ENCODE measurements at regions not wholly inside any gene's neighbourhood (a gene's known extent, or its start where the extent isn't known, plus 50 kb on each side); places are given as distances from the start of the nearest gene placed in this dataset.

DNA sequence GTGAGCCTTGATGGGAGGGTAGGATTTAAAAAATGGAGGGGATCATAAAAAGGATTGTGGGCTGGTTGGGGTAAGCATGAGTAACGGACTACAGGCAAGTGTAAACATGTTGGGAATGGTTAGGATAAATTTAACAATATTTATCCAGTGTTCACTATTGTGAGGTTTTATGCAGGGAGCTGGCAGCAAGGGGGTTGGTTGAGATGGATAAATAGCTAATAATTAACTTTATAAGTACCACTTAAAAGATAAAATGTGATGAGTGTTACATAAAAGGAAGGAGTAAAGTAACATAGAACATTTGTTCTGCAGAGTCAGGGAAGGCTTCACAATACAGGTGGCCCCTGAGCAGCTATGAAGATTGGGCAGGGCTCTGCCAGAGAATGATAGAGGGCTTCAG is 109.0 kb downstream of the NGF start:
- no peak for TF ChIP-seq PPARA (CRISPR knock-in tag; IDR thresholded peaks at IDR 0.05; ENCODE audit: borderline replicate concordance)
- TF ChIP-seq ZNF8 (CRISPR knock-in tag; IDR thresholded peaks at IDR 0.05), result no peak
- TF ChIP-seq ESRRG (CRISPR knock-in tag; IDR thresholded peaks at IDR 0.05), result no peak
- no peak for TF ChIP-seq ZFP3 (CRISPR knock-in tag; IDR thresholded peaks at IDR 0.05)
- TF ChIP-seq, protein P1, sequence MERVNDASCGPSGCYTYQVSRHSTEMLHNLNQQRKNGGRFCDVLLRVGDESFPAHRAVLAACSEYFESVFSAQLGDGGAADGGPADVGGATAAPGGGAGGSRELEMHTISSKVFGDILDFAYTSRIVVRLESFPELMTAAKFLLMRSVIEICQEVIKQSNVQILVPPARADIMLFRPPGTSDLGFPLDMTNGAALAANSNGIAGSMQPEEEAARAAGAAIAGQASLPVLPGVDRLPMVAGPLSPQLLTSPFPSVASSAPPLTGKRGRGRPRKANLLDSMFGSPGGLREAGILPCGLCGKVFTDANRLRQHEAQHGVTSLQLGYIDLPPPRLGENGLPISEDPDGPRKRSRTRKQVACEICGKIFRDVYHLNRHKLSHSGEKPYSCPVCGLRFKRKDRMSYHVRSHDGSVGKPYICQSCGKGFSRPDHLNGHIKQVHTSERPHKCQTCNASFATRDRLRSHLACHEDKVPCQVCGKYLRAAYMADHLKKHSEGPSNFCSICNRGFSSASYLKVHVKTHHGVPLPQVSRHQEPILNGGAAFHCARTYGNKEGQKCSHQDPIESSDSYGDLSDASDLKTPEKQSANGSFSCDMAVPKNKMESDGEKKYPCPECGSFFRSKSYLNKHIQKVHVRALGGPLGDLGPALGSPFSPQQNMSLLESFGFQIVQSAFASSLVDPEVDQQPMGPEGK (CRISPR knock-in tag; IDR thresholded peaks at IDR 0.05; ENCODE audit: borderline replicate concordance), result no peak
- TF ChIP-seq TCF4 (CRISPR knock-in tag; IDR thresholded peaks at IDR 0.05; ENCODE audit: borderline replicate concordance), result no peak
- TF ChIP-seq ZC3H10 (CRISPR knock-in tag; IDR thresholded peaks at IDR 0.05), result no peak

Data from SK-N-SH treated with all-trans-retinoic acid at 6 μM for 48 hours (cell line).